ENCODE measurements at regions not wholly inside any gene's neighbourhood (a gene's known extent, or its start where the extent isn't known, plus 50 kb on each side); places are given as distances from the start of the nearest gene placed in this dataset.

DNA sequence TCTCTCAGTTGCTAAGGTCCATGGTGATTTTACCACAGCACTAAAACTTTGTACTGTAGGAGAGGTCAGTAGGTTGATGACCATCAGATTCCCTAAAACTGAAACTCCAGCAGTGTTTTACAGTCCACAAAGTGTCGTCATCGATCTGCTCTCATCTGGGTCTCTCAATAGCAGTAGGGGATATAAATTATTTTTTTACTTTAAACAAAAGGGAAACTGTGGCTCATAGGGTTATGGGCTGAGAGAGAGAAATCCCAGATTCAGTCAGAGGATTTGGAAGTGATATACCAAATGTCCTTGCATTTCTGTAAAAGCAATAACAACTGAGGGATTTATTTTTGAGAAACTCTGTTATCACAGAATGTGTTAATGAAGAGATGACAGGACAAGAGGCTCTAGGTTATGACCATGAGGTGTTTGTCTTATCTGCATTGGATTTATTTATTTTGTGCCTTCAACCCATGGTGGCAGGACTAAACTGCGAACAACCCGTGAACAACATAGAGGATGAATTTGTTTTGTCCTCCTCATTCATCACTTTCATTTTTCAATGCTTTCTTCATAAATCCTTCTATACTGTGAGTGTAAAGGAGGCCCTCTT lies 869.7 kb downstream of the OTOL1 start:
- Histone ChIP-seq H3K27me3 (replicated peaks; ENCODE audit: control insufficient read depth, insufficient read depth, low read length) (no peaks in the 10 kb centered on the region), H3K36me3 (ENCODE audit: control insufficient read depth, insufficient read depth, low read length) (no peaks in the 10 kb centered on the region), H3K4me3 (replicated peaks; ENCODE audit: low read depth, low read length) (no peak overlapping the region)
- no peak for TF ChIP-seq CTCF (IDR thresholded peaks at IDR 0.05; ENCODE audit: insufficient read depth, low read length, poor library complexity, severe bottlenecking)
- no peak for DNase-seq (ENCODE audit: extremely low read depth, insufficient read length)

DNA sequence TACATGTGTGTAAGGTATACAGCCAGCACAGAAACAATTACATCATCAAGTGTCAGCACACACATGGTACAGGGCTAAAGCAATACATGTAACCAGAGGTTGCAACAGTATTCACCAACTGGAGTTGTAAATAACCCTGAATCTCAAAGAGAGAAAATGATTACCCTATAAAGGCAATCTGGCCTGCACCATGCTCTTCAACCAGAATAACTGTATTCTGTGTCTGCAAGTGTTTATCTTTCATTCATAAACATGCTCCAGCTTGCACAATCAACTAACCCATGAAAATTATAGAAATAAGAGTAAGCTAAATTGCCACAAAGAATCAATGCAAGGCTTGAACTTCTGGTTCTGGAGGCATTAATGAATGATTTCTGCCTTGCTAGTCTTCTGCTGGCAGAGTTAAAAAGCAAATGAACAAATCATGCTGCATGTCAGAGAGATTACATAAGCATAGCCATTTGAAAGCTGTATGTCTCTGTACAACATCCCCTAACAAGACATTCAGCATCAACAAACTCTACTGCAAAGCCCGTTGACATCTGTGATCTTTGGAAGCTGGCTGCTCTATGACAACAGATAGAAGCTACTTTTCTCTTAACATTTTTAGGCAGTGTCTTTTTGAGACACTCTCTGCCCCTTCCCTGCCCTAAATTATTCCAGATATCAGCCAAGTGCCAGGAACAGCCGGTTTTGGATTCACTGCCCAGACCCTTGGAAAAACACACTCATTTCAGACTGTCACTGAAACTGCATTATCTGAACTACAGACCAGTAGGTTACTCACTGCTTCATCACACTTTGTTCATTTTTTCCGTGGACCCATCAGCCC lies 871.0 kb downstream of the OTOL1 start:
- no peak for DNase-seq (ENCODE audit: extremely low read depth, insufficient read length)
- no peak for TF ChIP-seq CTCF (IDR thresholded peaks at IDR 0.05; ENCODE audit: insufficient read depth, low read length, poor library complexity, severe bottlenecking)
- H3K27me3 ChIP-seq (replicated peaks; ENCODE audit: control insufficient read depth, insufficient read depth, low read length): no peaks in the 10 kb centered on the region
- no peak overlapping the region for H3K4me3 ChIP-seq (replicated peaks; ENCODE audit: low read depth, low read length)
- H3K36me3 ChIP-seq (ENCODE audit: control insufficient read depth, insufficient read depth, low read length): no peaks in the 10 kb centered on the region

- DNase-seq (ENCODE audit: extremely low read depth, insufficient read length): no peak
- Histone ChIP-seq H3K36me3 (ENCODE audit: control insufficient read depth, insufficient read depth, low read length) (no peaks in the 10 kb centered on the region), H3K4me3 (replicated peaks; ENCODE audit: low read depth, low read length) (no peak overlapping the region), H3K27me3 (replicated peaks; ENCODE audit: control insufficient read depth, insufficient read depth, low read length) (no peaks in the 10 kb centered on the region)
- no peak for TF ChIP-seq CTCF (IDR thresholded peaks at IDR 0.05; ENCODE audit: insufficient read depth, low read length, poor library complexity, severe bottlenecking)
Observed at GRCh38 chr3:162368417-162368816, 871.8 kb downstream of the OTOL1 start.

GRCh38 chr3:162369306-162369705 lies 872.7 kb downstream of the OTOL1 start:
- no peak overlapping the region for H3K4me3 ChIP-seq (replicated peaks; ENCODE audit: low read depth, low read length)
- no peaks in the 10 kb centered on the region for H3K36me3 ChIP-seq (ENCODE audit: control insufficient read depth, insufficient read depth, low read length)
- no peak for DNase-seq (ENCODE audit: extremely low read depth, insufficient read length)
- no peak for TF ChIP-seq CTCF (IDR thresholded peaks at IDR 0.05; ENCODE audit: insufficient read depth, low read length, poor library complexity, severe bottlenecking)
- no peaks in the 10 kb centered on the region for H3K27me3 ChIP-seq (replicated peaks; ENCODE audit: control insufficient read depth, insufficient read depth, low read length)

DNA sequence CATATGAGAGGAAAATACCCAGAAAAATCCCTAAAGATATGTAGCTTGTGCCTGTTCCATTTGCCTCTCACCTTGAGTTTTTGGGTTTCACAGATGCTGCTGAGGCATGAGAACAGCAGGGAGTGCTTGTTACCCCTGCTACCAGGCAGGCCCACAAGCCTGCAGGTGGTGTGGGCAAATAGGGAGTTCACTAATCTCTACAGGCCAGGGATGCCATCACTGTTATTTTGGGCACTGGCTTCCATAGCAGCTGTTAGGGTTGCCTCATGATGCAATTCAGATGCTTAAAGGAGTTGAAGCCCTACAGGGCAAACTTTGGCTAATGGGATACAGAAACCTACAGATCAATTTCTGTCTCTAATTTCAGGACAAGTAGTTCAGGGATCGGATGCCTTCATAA lies 873.5 kb downstream of the OTOL1 start:
- TF ChIP-seq CTCF (IDR thresholded peaks at IDR 0.05; ENCODE audit: insufficient read depth, low read length, poor library complexity, severe bottlenecking): no peak
- H3K27me3 ChIP-seq (replicated peaks; ENCODE audit: control insufficient read depth, insufficient read depth, low read length): no peaks in the 10 kb centered on the region
- DNase-seq (ENCODE audit: extremely low read depth, insufficient read length): no peak
- H3K4me3 ChIP-seq (replicated peaks; ENCODE audit: low read depth, low read length): no peak overlapping the region
- H3K36me3 ChIP-seq (ENCODE audit: control insufficient read depth, insufficient read depth, low read length): no peaks in the 10 kb centered on the region
